Stimulated activated CD8-positive, alpha-beta memory T cell treated with anti-CD3 and anti-CD28 coated beads, Interleukin-2, amount 100 ng/mL, for 48 hours (primary cell): ENCODE measurements at regions not wholly inside any gene's neighbourhood (a gene's known extent, or its start where the extent isn't known, plus 50 kb on each side); places are given as distances from the start of the nearest gene placed in this dataset.
"Not testable (repeated sequence)": the region's sequence is repeated elsewhere in the genome, so short reads cannot be mapped to it uniquely, and the experiment has no call there.

Experiments
- DNase-seq, 2 donors: peaks; one replicate each; pipeline ENCODE4 v3.0.0-alpha.2; 2020; ENCODE audit warnings: low read depth in 2 of 2

DNA sequence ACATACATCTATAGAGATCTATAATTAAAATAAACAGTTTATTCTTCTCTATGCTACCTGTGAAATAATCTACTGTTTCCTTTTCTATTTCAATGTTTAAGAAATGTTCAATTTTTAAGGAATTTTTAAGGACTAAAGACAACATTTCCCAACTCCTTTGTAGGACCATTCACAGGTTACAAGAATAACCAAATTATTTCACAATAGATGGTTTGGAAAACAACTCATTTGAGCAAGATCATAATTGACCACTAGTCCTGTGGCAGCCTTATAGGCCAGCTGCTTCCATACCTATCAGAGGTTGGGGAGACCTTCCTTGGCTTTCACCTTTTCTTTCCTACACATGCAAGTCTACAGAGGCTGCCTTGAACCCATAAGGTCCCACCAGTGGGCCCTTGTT is 193.7 kb downstream of the TTC39B start:
- DNase-seq, result no peak

DNA sequence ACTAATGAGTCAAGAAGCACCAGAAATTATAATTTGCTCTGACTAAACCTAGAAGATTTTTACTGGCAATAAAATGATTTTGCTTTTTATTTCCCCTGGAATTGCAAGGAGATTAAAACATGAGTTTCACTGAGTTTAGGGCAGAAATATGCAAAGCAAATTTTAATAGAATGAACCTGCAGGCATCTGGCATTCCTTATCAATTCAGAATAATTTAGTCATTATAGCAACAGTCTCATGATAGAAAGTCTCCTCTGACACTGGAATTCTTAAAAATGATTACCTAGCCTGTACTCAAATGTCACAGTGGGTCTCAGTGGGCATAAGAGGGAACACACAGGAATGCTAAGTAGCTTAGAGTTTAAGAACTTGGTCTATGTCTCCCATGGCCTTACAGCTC is 195.9 kb downstream of the TTC39B start:
- DNase-seq, result no peak

DNA sequence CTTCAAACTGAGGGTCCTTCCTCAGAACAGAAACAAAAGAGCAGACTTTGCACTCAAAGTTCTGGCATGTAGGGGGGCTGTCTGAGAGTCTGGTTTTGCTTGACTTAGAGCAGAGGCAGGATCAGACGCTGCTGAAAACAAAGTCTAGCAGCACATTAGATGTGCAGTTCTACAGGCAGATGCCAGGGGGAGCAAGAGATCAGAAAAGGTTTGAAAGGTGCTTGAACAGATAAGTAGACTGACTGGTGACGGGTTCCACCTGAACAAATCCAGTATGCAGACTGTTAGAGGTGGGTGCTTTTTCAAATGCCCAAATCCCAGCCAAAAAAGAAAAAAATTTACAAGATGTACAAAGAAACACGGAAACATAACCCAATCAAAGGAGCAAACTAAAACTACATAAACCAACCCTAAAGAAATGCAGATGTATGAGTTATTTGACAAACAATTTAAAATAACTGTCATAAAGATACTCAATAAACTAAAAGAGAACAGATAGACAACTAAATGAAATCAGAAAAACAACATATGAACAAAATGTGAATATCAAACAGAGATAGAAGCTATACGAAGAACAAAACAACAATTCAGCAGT is 194.7 kb upstream of the FREM1 start:
- DNase-seq, result no peak

DNA sequence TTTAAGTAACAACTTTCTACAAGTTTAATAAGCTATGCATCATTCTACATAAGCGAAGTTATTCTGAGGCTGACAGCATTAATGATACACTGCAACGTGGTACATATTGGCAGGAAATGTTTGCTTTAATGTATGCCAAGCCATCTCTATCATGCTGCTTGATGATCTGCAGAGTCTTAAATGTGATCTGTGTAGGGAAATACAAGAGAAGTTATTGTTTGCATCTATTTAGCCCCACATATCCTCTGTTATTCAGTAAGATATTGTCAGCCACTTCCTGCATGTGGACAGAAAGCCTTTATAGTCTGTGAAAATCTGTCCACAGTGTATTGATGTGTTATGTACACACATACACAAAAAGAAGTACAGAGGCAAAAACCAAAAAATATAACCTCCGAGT is 193.1 kb upstream of the FREM1 start:
- DNase-seq, result no peak

DNA sequence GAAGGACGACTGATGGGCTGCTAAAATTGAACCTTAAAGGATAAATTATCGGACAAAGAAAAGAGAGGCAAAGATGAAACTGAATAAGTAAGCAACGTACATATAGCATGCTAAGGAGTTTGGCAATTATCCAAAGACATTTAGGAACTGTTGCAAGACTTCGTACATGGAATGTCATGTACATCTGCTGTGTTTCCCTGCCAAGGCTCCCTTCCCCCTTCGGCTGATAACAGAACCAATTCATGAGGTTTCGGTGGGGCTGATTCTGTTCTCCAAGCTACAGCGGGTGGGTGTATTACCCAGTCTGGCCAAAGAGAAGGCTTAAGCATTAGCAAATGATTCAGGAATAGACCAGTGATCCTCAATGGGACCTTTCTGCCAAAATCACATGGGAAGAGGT is 190.9 kb upstream of the FREM1 start:
- DNase-seq, result no peak

DNA sequence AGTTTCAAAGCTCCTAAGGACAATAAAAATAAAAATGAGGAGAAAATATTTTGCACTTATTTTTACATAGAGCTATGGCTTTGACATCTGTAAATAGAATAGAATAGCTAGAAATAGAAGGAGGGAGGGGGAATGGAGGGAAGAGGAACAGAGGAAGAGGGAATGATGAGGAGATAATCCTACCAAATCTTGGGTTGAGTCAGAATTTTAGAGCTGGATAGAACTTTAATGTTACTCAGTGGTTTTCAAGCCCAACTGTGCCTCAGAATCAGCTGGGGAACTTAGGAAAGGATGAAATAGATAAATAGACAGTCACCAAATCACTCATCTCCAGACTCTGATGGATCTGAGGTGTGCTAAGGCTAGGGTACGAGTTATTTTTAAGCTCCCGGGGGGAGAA is 190.3 kb upstream of the FREM1 start:
- DNase-seq, result no peak

DNA sequence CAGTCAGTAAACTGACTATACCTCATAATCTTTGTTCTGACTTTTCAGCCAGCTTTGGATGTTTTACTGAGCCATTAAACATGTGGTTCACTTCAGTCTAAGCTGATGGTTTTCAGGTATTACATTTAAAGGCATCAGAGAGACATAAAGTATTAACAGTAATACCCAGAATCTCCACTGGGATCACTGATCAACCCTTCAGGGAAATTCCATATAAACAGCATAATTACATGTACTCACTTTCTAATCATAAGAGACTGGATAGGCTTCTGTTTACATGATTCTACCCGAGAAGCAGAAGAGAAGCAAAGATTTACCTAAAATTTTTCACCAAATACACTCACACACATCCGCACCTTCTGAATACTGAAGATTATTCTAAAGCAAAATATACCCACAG is 186.7 kb upstream of the FREM1 start:
- DNase-seq, result no peak

DNA sequence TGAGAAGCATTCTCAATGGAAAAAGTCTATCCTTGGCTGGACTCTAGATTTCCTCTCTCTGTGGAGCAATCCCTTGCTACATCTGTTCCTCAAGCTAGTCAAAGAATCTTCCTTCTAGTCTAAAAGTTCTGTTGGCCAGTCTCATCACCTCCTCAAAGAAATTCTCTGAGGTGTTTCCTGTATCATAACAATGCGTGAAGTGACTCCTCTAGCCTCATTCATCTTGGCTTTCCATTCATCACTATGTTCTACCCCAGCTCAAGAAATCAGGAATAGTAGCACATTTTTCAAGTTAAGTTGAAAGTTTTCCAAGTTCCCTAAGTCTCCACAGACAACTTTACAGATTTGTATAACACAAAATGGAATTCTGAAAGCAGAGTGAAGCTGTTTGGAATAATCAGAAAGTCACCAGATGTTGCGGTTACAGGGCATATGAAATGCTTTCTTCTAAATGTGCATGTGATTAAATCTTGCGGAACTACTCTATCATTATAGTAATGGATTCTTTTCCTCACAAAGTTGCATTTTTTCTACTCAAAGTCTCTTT is 176.6 kb upstream of the FREM1 start:
- no peak for DNase-seq

DNA sequence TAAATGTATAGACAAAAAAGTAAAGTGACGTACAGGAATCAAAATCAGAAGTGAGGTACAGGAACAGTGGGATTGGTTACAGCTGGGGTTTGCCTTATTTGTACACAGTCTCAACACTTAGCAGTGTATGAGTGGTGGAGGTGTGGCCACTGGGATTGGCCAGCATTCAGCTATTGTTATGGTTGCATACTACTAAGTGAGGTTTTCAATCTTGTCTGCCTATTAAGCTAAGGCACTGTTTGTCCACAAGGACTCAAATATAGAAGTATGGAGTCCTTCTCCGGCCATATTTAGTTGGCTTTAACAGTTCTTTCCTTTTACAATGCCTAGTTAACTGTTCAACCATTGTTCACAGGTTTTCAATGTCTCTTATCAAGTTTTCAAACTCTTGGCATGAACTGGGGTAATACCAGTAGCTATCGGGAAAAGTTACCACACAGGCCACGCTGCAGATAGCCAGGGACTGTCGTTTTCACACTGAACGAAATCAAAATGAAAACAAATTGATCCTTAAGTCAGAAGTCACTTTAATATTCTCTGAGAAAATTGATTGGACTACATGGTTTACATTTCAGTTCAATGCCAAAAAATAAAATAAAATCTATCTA is 176.0 kb upstream of the FREM1 start:
- DNase-seq, result no peak

DNA sequence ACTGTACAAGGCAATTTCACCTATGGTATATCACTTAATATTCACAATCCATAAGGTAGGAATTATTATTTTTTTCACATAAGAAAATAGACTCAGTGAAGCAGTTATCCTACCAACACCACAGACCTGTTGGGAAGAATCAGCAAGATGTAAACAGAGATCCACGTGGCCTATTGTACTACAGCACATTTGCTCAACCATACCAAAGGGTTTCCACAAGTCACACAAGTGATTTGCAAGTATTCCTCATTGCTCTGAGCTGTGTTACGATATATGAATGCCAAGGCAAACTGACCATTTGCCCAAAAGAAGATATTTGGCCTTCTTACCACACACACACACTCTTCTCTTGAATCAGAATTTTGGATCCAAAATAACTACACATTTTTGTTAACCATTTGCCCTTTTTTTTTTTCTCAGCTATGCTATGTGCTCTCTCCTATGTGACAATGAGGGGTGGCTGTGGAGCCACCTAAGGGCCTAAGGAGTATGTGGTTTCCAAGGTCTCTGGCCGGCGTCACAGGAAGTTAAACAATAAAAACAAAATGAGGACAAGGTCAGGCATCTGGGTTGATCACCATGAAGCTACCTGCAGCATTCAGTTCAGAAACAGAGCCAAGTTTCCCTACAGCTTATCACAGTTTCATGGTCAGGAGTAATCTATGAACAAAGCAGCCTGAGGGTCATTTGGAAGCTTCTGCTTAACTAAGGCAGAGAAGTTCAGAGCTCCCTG is 171.0 kb upstream of the FREM1 start:
- no peak for DNase-seq

DNA sequence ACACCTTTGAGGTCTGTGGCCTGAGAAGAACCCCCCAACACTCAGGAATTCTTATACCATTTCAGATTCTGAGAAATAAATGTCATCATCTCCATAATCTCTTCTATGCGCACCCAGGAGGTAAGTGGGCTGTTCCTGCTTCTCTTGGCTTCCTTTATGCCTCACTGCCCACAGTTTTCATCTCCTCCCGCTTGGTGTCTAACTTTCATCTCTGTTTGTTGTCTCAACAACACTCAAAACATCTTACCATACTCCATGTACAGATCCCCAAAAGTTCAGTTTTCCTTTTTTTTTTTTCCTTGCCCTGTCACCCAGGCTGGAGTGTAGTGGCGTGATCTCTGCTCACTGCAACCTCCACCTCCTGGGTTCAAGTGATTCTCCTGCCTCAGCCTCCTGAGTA is 170.2 kb upstream of the FREM1 start:
- DNase-seq, result no peak

DNA sequence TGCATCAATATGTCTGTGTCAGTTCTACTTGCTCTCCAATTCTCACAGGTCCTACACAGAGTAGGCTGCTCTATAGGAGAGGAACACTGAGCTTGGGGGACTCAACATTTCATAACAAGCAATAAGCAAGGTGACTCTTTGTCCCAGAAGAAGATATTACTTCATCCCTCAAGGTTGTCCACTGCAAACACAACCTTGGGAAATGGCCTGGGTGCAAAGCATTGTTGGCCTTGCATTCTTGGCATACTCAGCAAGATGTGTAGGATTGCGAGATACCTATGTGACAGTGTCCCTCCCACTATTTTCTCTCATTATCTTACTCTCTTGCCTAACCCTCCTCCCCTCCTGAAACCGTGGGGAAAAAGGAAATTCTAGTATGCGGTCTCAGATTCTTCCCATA is 169.8 kb upstream of the FREM1 start:
- no peak for DNase-seq

DNA sequence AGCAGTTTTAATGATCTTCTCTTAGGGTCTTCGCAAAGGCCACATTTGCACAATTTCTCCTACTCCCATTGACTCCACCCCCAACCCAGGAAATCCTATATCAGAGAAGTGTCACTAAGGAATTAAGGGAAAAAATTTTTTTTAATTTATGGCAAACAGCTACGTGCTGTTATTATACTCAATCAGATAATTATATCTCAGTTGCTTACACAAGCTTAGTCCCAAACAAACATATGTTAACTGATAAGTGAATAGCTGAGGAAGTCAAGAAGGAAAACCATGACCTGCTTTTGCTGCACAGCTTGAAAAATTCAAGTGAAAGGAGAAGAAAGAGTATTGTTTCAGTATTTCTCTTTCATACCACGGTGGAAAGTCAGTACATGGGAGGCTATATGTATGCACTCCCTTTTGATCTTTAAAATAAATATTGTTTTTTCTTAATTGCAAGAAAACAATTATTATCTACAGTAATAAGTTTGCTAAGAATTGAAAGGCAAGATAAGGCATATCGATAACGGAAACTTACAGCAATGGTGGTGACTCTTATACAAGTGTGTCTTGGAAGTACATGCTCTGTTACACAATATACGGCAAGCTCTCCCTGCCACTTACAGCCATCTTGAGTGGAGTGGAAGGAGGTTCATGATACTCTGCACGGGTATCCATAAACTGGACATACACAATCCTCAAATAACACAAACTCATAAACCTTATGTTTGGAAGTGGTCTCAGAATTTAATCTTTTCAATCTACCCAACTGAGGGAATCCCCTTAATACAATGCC is 167.9 kb upstream of the FREM1 start:
- DNase-seq, result no peak

DNA sequence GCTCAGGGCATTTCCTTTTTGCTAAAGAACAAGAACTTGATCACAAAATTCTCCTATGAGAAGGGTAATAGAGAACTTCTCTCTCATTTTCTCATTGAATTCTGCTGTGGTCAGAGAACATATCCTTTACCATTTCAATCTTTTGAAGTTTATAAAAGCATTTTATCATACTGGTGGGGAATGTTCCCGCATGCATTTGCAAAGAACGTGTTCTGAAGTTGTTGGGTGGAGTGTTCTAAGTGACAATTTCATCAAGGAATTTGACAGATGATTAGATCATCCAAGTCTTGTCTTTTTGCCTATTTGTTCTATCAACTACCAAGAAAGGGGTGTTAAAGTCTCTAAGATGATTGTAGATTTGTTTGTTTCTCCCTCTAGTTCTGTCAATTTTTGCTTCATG is 163.4 kb upstream of the FREM1 start:
- DNase-seq, result no peak

DNA sequence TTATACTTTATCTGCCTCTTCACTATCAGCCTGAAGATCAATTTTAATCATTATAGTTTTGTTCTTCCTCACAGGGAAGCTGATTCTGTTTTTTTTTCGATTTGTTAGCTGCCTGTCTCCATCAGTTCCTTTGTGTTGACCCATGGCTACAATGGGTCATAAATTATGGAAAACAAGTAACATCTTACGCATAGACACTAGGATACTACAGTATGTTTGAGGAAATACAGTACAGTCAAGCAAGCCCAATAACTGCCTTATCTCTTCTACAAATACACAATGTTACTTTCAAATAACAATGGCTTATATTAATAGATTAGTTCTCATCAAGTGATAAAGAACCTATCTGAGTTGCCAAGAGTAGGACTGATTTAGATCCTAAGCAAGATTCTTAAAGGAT is 160.5 kb upstream of the FREM1 start:
- DNase-seq, result no peak

DNA sequence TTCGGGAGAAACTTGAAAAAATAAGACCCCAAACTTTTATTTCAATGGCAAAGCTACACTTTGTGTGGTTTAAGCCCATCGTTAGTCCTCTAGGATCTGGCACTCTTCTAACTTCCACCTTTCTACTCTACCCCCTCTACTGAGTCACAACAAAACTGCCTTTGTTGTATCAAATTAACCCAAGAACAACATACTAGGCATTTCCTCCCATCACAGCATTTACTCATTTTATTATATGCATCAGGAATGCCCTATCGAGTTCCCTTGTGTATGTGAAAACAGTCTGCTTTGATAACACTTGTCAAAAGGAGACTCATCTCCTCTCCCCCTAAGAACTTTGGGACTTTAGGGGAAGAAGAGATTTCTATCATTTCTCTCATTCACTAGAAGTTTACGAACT is 158.9 kb upstream of the FREM1 start:
- no peak for DNase-seq

DNA sequence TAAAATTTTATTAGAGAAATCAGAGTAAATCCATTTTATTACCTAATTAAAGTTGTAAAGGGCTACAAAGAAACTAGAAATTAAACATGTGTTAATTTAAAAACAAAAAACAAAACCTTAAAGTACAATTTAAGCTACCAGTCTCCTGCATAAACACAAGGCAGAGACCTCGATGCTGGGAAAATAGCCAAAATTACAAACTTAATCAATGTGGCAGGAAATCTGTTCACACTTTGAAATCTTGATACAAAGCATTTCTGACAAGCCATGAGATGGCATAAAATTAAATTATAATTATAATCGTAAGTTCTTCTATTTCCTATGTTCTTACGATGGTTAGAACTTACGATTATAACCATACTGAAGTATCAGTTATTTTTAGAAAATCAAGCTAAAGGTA is 158.0 kb upstream of the FREM1 start:
- DNase-seq, result no peak

DNA sequence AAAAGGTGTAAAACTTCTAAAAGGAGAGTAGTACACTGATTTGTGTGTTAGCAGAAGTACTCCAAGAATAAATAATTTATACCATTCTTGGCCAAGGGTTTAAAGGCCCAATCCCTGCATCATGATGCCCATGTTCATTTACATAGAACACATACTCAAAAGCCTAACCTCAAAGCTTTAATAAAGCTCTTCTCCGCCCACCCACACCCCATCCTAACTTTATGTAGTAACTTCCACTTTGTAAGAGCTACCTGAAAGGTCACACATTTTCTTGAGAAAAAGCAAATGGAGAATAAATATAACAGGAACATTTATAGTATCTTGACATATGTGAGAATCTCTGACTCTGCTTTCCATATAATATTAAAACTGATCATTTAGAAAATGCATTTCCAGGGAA is 148.8 kb upstream of the FREM1 start:
- DNase-seq, result no peak

DNA sequence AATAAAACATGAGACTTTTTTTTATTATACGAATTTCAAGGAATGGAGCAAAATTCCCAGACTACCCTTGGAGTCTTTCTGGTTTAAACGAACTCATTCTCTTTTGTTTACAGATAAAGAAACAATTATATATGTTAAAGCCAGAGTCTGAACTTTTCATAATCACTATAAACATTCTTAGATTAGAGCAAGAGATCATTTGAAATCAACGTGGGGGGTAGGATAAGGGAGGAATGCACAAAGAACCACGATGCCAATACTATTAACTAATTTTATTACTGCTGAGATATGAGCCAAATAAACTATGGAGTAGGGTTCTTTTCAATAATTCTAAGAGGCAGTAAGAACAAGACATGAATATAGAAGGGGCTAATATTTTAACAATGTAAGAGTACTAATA is 148.0 kb upstream of the FREM1 start:
- DNase-seq, result no peak

DNA sequence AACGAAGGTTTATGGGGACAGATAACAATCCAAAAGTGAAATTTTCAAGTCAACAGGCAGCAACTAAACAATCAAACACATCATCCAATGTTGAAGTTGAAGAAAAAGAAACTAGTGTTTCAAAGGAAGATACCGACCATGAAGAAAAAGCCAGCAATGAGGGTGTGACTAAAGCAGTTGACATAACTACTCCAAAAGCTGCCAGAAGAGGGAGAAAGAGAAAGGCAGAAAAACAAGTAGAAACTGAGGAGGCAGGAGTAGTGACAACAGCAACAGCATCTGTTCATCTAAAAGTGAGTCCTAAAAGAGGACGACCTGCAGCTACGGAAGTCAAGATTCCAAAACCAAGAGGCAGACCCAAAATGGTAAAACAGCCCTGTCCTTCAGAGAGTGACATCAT is 145.1 kb upstream of the FREM1 start:
- DNase-seq, result not testable (repeated sequence)

DNA sequence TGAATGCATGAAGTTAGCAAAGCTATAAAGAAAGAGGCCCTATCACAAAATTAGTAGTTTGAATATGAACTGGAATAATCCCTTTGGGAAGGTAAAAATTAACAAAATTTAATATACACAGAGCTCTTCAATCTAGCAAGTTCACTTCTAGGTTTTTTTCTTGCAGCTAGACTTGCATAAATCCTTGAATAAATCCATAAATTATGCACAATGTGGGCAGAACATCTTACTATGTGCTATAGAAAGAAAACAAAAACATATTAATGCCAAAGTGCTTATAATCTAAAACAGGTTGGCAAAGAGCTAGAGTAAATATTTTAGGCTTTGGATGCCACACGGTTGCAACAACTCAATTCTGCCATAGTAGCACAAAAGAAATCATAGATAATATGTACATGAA is 138.5 kb upstream of the FREM1 start:
- no peak for DNase-seq

DNA sequence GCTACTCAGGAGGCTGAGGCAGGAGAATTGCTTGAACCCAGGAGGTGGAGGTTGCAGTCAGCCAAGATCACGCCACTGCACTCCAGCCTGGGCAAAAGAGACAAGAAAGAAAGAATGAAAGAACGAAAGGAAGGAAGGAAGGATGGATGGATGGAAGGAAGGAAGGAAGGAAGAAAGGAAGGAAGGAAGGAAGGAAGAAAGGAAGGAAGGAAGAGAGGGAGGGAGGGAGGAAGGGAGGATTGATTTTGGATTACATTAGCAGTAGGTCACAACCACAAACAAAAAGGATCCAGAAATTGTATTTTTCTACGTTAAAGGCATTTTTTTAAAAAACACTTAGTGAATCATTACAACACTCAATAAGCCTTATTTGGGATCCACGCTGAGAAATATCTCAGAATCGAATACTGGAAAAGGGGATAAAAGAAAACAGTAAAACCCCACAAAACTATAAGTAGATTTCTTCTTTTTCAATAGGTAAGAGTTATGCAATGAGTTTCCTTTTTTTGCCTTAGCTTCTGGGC is 136.9 kb upstream of the FREM1 start:
- DNase-seq, result no peak
